K562 (cell line): ENCODE measurements at regions not wholly inside any gene's neighbourhood (a gene's known extent, or its start where the extent isn't known, plus 50 kb on each side); places are given as distances from the start of the nearest gene placed in this dataset.

ENCODE experiments used
- ATAC-seq: fragments of 200-7000 bp; cut with Tn5 transposase; 3 replicates; pipeline ENCODE4 v1.9.1; 2020; ENCODE audit warnings: moderate library complexity
- BruUV-seq: library from RNA; stranded (reverse); fragments of 400-500 nt; replicated peaks from 2 replicates; lab custom pipeline; 2021; lab: Mats Ljungman, UMichigan
- CTCF ChIA-PET: fragments of 300-600 bp; formaldehyde crosslinking; extraction: SDS; loops from one replicate; lab custom pipeline; 2021; ENCODE audit warnings: low intra/inter-chr PET ratio; lab: Yijun Ruan, JAX
- POLR2A ChIA-PET: fragments of 300-600, 350-650 bp; sonication (Branson Sonifier 250); formaldehyde crosslinking; extraction: SDS; loops from one replicate; lab custom pipeline; 2021; ENCODE audit warnings: antibody characterized with exemption, inconsistent platforms; lab: Yijun Ruan, JAX
- DNase-seq, 4 experiments: peaks; one replicate each; pipeline versions ENCODE4 v3.0.0 to v3.0.0-alpha.2; 2011 to 2018; ENCODE audit warnings: low spot score in 3 of 4, mixed read lengths in 3 of 4; ENCODE audit errors: extremely low read depth in 1 of 4
- FAIRE-seq: peaks from 2 replicates; lab custom pipeline; 2011; peaks lifted over from hg19 to GRCh38; lab: Jason Lieb, UNC
- H2AFZ ChIP-seq: 2 replicates; pipeline ENCODE4 v1.6.0; 2011; ENCODE audit warnings: low read depth, low read length, control low read depth, inconsistent platforms
- H3K27ac ChIP-seq: fragments of 200-600 bp; 3 replicates; pipeline ENCODE4 v1.8.0; 2011; ENCODE audit warnings: low read depth, mild to moderate bottlenecking, control low read depth, inconsistent platforms, low read length, moderate library complexity, mixed read lengths; ENCODE audit errors: extremely low read depth
- H3K27me3 ChIP-seq, 2 experiments: fragments of 300-600 bp in 1 of 2; 2 replicates in 1 of 2; 3 replicates in 1 of 2; pipeline versions ENCODE4 v1.6.0 to v1.8.0; 2011; ENCODE audit warnings: inconsistent platforms in 2 of 2, low read length in 2 of 2, mild to moderate bottlenecking in 1 of 2, mixed read lengths in 1 of 2, moderate library complexity in 1 of 2; ENCODE audit not compliant: control insufficient read depth in 2 of 2, insufficient read depth in 2 of 2
- H3K36me3 ChIP-seq: fragments of 300-600 bp; 3 replicates; pipeline ENCODE4 v1.8.0; 2011; ENCODE audit warnings: mild to moderate bottlenecking, low read length, inconsistent platforms; ENCODE audit not compliant: control insufficient read depth, insufficient read depth
- H3K4me1 ChIP-seq, 2 experiments: fragments of 200-600 bp in 1 of 2; replicated peaks in 1 of 2; 2 replicates in 1 of 2; 3 replicates in 1 of 2; pipeline versions ENCODE4 v1.5.1 to v1.8.0; 2011; ENCODE audit warnings: inconsistent platforms in 2 of 2, low read length in 2 of 2, mild to moderate bottlenecking in 1 of 2, mixed read lengths in 1 of 2, moderate library complexity in 1 of 2; ENCODE audit not compliant: control insufficient read depth in 2 of 2, insufficient read depth in 2 of 2
- H3K4me2 ChIP-seq: 2 replicates; pipeline ENCODE4 v1.6.1; 2011; ENCODE audit warnings: low read length, control low read depth, inconsistent platforms, mixed read lengths; ENCODE audit not compliant: insufficient read depth
- H3K4me3 ChIP-seq: fragments of 200-600 bp; sonication (generic), shearing (Covaris generic); 2 replicates; pipeline ENCODE4 v1.5.1; 2016; ENCODE audit warnings: control low read depth, inconsistent platforms
- H3K79me2 ChIP-seq: fragments of 200-600 bp; 3 replicates; pipeline ENCODE4 v1.8.0; 2011; ENCODE audit warnings: low read length, inconsistent platforms; ENCODE audit not compliant: control insufficient read depth, insufficient read depth
- H3K9ac ChIP-seq, 2 experiments: 2 replicates each; pipeline versions ENCODE4 v1.6.0 to v1.6.1; 2011; ENCODE audit warnings: low read depth in 2 of 2, low read length in 2 of 2, control low read depth in 1 of 2, inconsistent platforms in 1 of 2, mild to moderate bottlenecking in 1 of 2, mixed read lengths in 1 of 2; ENCODE audit not compliant: insufficient read depth in 1 of 2
- H3K9me1 ChIP-seq: one replicate; pipeline ENCODE4 v1.6.0; 2011; ENCODE audit warnings: inconsistent platforms, mild to moderate bottlenecking, low read length, moderate library complexity; ENCODE audit not compliant: control insufficient read depth, insufficient read depth
- H3K9me3 ChIP-seq: replicated peaks from 2 replicates; pipeline ENCODE4 v1.5.1; 2011; ENCODE audit warnings: low read depth, low read length, inconsistent platforms; ENCODE audit not compliant: control insufficient read depth, insufficient read depth
- H4K20me1 ChIP-seq: replicated peaks from 2 replicates; pipeline ENCODE4 v1.6.1; 2011; ENCODE audit warnings: low read length, inconsistent platforms, mixed read lengths; ENCODE audit not compliant: control insufficient read depth, insufficient read depth
- CBFB ChIP-seq: sonication (generic); formaldehyde crosslinking; IDR thresholded peaks from 2 replicates; pipeline ENCODE4 v1.4.0; 2020; ENCODE audit warnings: mild to moderate bottlenecking, missing genetic modification reagents
- CCNT2 ChIP-seq: IDR thresholded peaks from 2 replicates; pipeline ENCODE4 v1.6.1; 2011; ENCODE audit warnings: borderline replicate concordance, low read depth, mild to moderate bottlenecking, moderate library complexity, mixed read lengths, low read length; ENCODE audit not compliant: insufficient read length; ENCODE audit errors: extremely low read depth
- ETS2 ChIP-seq: IDR thresholded peaks from 2 replicates; pipeline ENCODE4 v1.6.1; 2016; ENCODE audit warnings: borderline replicate concordance, missing genetic modification characterization, mild to moderate bottlenecking, moderate library complexity, missing compliant biosample characterization; ENCODE audit not compliant: poor library complexity, severe bottlenecking
- MXI1 ChIP-seq: IDR thresholded peaks from 2 replicates; pipeline ENCODE4 v1.6.1; 2011; ENCODE audit warnings: low read depth, mild to moderate bottlenecking, improper control_type of control experiment, low read length
- MYC ChIP-seq, 2 experiments: fragments of 250-450 bp in 1 of 2; sonication (Bioruptor Pico) in 1 of 2; IDR thresholded peaks; 2 replicates each; pipeline versions ENCODE4 v1.5.1 to v1.6.1; 2012 to 2021; ENCODE audit warnings: low read depth in 2 of 2, borderline replicate concordance in 1 of 2, improper control_type of control experiment in 1 of 2, low read length in 1 of 2, mild to moderate bottlenecking in 1 of 2, moderate library complexity in 1 of 2
- NFIX ChIP-seq: fragments of 250-450 bp; sonication (Bioruptor Pico); IDR thresholded peaks from 2 replicates; pipeline ENCODE4 v1.4.0; 2020; ENCODE audit warnings: low read depth, mild to moderate bottlenecking, moderate library complexity
- NFXL1 ChIP-seq: fragments of 450-650 bp; formaldehyde crosslinking; IDR thresholded peaks from 2 replicates; pipeline ENCODE4 v1.4.0; 2021; ENCODE audit warnings: mild to moderate bottlenecking
- PHF8 ChIP-seq: fragments of 200-600 bp; sonication (generic); IDR thresholded peaks from 2 replicates; pipeline ENCODE4 v1.6.1; 2012; ENCODE audit warnings: mixed run types, mild to moderate bottlenecking, inconsistent platforms, low read length, moderate library complexity, borderline replicate concordance
- RUNX1 ChIP-seq: sonication (generic); IDR thresholded peaks from 2 replicates; pipeline ENCODE4 v1.6.1; 2016; ENCODE audit warnings: antibody characterized with exemption, low read depth
- SMAD3 ChIP-seq: fragments of 450-650 bp; formaldehyde crosslinking; conservative IDR thresholded peaks from 2 replicates; pipeline ENCODE4 v1.4.0; 2020; ENCODE audit warnings: mild to moderate bottlenecking
- ZBED1 ChIP-seq: IDR thresholded peaks from 2 replicates; pipeline ENCODE4 v1.6.1; 2014
- ZC3H11A ChIP-seq: IDR thresholded peaks from 2 replicates; pipeline ENCODE4 v1.6.1; 2012; ENCODE audit warnings: low read depth, low read length, improper control_type of control experiment
- WGBS: fragments of 100-300 bp; shearing (Covaris generic); methylation state at CpG from one replicate; pipeline ENCODE4 v1.1.6; 2016; ENCODE audit warnings: low coverage, mixed read lengths; ENCODE audit not compliant: insufficient coverage; ENCODE audit errors: missing lambda C conversion rate; 5-methylcytosine and 5-hydroxymethylcytosine counted together
- in situ Hi-C: fragments of 300-500 bp; cut with MboI; formaldehyde crosslinking; loops from 4 replicates; pipeline ENCODE4 v1.15.0; 2018; ENCODE audit warnings: inconsistent platforms, mixed read lengths
- intact Hi-C: fragments of 100-400 bp; cut with micrococcal nuclease; formaldehyde crosslinking; loops from 2 replicates; pipeline ENCODE4 v1.14.2; 2022
- TF ChIP-seq, protein P1 (sequence below): IDR thresholded peaks from 2 replicates; pipeline ENCODE4 v1.6.1; 2011; ENCODE audit warnings: borderline replicate concordance, low read depth, mild to moderate bottlenecking, moderate library complexity, low read length; ENCODE audit not compliant: insufficient read depth, poor library complexity, severe bottlenecking
- TF ChIP-seq, protein P2 (sequence below): IDR thresholded peaks from 3 replicates; pipeline ENCODE4 v1.6.1; 2011; ENCODE audit warnings: borderline replicate concordance, mild to moderate bottlenecking; ENCODE audit not compliant: insufficient read length, insufficient read depth
- TF ChIP-seq, protein P3 (sequence below): fragments of 450-650 bp; IDR thresholded peaks from 2 replicates; pipeline ENCODE4 v1.7.0; 2016; ENCODE audit warnings: borderline replicate concordance

DNA sequence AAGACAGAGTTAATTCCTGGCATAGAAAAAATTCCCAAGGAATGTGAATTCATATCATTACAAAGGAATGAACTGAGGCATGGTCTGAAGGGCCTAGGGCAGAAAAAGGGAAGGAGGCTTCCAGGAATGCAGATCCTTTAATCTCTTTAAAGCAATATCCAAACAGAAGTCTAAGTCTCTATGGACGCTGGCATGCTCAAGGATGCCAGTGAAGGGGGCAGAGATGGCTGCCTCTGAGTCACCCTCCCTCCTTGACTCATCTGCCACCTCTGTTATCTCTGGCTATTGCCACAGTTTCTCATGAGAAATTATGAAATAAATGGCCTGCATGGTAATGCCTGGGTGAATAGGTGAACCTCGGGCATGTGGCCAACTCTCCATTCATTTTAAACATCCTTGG, 96.3 kb upstream of the BCL6 start:
- no peak overlapping the region for H3K4me2 ChIP-seq
- intact Hi-C loops, result no loop called here
- ChIA-PET CTCF (no interaction called here), POLR2A (no interaction called here)
- FAIRE-seq (no peak), DNase-seq (no peak), ATAC-seq (no peak)
- H3K79me2 ChIP-seq, result no peaks in the 10 kb centered on the region
- 0% methylated on average over 2 of the region's 2 CpGs for WGBS
- no peak overlapping the region for H3K4me3 ChIP-seq
- H3K9me1 ChIP-seq, result no peaks in the 10 kb centered on the region
- BruUV-seq, result no TSS peak
- no peaks in the 10 kb centered on the region for H4K20me1 ChIP-seq
- H3K27ac ChIP-seq, result no peak overlapping the region
- no peak overlapping the region for H3K9ac ChIP-seq
- in situ Hi-C loops, result no loop called here
- H3K4me1 ChIP-seq, result no peaks in the 10 kb centered on the region
- no peak overlapping the region for H2AFZ ChIP-seq
- peaks cover 0 to 6% of the 10 kb centered on the region in 2 experiments; a peak in 2 of 5 replicates for H3K27me3 ChIP-seq
- no peaks in the 10 kb centered on the region for H3K9me3 ChIP-seq
- no peaks in the 10 kb centered on the region for H3K36me3 ChIP-seq
- TF ChIP-seq NFIX (CRISPR knock-in tag) (no peak), SMAD3 (CRISPR knock-in tag) (no peak), ETS2 (tag) (no peak), MXI1 (no peak), RUNX1 (no peak), ZC3H11A (no peak), CCNT2 (no peak), CBFB (no peak), ZBED1 (no peak), MYC (IDR thresholded peaks at IDR 0.05; ENCODE audit: low read depth, low read length) (no peak), MYC (CRISPR knock-in tag; IDR thresholded peaks at IDR 0.05; ENCODE audit: borderline replicate concordance, low read depth) (no peak), NFXL1 (CRISPR knock-in tag) (no peak), PHF8 (no peak)
- TF ChIP-seq, protein P1, sequence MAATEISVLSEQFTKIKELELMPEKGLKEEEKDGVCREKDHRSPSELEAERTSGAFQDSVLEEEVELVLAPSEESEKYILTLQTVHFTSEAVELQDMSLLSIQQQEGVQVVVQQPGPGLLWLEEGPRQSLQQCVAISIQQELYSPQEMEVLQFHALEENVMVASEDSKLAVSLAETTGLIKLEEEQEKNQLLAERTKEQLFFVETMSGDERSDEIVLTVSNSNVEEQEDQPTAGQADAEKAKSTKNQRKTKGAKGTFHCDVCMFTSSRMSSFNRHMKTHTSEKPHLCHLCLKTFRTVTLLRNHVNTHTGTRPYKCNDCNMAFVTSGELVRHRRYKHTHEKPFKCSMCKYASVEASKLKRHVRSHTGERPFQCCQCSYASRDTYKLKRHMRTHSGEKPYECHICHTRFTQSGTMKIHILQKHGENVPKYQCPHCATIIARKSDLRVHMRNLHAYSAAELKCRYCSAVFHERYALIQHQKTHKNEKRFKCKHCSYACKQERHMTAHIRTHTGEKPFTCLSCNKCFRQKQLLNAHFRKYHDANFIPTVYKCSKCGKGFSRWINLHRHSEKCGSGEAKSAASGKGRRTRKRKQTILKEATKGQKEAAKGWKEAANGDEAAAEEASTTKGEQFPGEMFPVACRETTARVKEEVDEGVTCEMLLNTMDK, result no peak
- TF ChIP-seq, protein P2, sequence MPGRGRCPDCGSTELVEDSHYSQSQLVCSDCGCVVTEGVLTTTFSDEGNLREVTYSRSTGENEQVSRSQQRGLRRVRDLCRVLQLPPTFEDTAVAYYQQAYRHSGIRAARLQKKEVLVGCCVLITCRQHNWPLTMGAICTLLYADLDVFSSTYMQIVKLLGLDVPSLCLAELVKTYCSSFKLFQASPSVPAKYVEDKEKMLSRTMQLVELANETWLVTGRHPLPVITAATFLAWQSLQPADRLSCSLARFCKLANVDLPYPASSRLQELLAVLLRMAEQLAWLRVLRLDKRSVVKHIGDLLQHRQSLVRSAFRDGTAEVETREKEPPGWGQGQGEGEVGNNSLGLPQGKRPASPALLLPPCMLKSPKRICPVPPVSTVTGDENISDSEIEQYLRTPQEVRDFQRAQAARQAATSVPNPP, result no peak
- TF ChIP-seq, protein P3, sequence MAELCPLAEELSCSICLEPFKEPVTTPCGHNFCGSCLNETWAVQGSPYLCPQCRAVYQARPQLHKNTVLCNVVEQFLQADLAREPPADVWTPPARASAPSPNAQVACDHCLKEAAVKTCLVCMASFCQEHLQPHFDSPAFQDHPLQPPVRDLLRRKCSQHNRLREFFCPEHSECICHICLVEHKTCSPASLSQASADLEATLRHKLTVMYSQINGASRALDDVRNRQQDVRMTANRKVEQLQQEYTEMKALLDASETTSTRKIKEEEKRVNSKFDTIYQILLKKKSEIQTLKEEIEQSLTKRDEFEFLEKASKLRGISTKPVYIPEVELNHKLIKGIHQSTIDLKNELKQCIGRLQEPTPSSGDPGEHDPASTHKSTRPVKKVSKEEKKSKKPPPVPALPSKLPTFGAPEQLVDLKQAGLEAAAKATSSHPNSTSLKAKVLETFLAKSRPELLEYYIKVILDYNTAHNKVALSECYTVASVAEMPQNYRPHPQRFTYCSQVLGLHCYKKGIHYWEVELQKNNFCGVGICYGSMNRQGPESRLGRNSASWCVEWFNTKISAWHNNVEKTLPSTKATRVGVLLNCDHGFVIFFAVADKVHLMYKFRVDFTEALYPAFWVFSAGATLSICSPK, result no peak
